SKM-1 (cell line): ENCODE measurements at regions not wholly inside any gene's neighbourhood (a gene's known extent, or its start where the extent isn't known, plus 50 kb on each side); places are given as distances from the start of the nearest gene placed in this dataset.

Source experiments
- DNase-seq: peaks from one replicate; lab custom pipeline; 2025; ENCODE audit not compliant: unreplicated experiment; lab: John Stamatoyannopoulos, UW

DNA sequence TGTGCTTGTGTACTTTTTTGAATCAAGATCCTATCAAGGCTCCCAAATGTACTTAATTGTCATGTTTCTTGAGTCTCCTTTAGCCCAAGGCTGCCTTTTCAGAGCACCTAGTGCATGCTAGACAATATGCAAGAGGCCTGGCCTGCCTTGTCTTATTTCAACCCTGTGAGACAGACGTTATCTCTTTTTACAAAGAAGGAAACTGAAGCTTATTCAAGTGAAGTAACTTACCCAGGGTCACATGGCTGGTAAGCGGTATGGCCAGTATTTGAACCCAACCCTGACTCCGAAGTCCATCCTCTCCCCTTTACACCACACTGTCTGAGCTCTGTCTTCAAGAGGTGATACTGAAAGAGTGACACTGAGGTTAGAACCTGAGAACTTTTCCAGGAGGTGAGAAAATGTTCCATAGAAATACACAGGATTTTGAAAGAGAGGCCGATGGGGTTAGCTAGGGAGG lies 505.1 kb downstream of the FOXO1 start:
- DNase-seq: no peak

DNA sequence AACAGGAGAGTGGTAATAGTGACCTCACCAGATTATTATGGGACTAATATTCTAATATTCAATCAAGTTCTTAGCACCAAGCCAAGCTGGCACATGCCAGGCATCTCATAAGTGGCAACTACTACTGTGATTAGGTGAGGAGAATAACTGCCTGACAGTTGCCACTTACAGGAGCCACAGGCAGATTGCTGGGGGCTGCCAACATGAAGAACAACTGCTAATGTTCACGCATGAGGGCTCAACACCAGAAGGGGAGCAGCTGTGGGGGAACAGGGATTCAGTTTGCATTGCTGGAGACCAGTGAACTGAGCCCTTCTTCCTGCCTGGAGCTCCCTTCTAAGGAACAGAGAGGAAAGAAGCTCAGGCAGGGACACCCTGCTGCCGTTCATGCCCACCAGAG lies 504.5 kb downstream of the FOXO1 start:
- no peak for DNase-seq

DNA sequence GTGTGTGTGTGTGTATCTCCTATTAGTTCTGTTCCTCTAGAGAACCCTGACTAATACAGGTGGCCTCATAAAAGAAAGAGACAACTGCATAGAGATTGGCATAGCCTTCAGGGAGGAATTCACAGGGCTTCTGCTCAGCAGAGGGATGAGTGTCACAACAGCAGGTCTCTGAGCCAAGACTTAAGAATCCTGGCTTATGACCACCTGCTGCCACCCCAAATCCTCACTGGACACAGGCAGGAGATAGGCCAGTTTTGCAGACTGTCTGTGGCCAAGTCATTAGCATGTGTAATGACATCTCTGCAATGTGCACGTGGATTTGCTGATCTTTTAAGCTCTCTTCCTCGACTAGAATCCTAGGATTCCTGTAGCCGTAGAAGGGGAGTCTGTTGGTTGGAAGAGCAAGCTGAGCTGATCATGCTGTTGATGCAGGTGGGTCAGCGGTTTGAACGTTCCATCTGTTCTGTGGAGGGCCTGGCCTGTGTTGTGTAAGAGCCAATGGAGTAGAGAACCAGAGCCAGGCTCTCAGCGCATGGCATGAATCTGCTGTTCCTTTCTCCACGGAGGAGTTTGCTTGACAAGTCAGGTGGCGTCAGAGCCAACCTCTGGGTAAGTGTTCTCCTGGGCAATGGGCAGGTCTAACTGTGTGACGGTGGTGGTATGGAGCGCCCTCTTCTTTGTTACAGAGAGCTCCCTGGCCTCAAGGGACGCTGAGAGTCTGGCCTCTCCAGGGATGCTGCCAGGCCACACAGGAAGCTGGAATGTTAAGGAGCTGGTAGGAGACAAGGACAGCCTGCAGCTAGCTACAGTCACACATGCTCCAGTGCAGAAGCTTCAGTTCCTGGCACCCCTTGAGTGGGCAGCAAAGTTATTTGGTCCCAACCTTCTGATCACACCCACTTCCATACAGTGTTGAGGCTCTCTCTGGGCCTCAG lies 503.1 kb downstream of the FOXO1 start:
- no peak for DNase-seq

DNA sequence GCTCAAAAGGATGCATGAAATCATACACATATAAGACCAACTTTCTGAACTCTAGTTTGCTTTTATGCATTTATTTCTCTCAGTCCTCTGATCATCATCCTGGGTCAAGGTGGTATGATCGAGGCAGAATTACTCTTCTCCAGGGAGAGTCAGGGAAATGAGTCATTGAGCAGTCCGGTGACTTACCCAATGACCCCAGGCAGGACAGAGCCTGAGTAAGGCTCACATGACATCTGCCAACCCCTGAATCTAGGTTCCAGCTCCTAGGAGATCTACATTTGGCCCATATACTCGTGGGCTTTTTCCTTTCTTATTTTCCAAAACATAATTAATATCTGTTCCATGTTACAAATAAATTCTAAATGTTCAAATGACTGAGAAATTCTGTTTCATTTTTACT lies 502.3 kb downstream of the FOXO1 start:
- no peak for DNase-seq

DNA sequence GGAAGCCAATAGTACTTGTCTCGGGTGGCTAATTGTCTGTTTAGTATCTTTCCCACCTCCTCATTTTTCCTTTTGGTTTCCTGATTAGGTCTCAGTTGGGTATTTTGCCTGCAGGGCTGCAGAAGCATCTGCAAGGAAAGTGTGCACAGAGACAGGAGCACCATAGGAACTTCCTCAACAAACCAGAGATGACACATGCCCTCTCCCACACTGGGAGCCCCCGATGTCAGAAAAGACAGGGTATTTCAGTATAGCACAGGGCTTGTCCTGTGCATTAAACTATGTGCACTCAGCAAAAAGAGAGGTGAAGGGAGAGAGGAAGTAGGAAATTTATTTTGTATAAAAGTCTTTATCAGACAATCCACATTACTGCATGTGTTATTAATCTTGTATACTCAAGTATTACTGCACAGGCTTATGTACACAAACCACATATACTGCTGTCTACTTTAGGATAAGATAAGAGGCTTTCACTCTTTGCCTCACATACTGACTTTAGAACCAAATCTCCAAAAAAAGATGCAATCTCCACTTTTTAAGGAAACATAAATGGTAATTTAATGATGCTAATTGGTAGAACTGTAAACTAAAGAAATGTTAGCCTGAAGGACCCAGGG lies 501.0 kb downstream of the FOXO1 start:
- DNase-seq: no peak

DNA sequence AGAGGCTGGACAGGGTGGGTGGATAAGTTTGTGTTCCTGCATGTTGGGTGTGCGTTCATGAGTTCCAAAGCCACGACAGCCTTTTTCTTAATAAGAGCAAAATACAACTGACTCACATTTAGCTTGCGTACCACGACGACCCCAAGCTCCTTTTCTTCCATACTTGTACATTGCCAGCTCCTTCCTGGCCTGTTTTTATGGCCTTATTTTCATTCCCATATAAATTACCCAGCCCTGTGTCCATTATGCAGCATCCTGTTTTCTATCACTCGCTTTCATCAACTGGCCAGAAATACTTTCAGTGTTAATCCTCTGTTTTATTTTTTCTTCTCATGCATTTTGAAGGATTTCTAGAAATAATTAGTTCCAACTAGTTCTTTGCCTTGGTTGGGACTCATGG lies 499.1 kb downstream of the FOXO1 start:
- DNase-seq: no peak

DNA sequence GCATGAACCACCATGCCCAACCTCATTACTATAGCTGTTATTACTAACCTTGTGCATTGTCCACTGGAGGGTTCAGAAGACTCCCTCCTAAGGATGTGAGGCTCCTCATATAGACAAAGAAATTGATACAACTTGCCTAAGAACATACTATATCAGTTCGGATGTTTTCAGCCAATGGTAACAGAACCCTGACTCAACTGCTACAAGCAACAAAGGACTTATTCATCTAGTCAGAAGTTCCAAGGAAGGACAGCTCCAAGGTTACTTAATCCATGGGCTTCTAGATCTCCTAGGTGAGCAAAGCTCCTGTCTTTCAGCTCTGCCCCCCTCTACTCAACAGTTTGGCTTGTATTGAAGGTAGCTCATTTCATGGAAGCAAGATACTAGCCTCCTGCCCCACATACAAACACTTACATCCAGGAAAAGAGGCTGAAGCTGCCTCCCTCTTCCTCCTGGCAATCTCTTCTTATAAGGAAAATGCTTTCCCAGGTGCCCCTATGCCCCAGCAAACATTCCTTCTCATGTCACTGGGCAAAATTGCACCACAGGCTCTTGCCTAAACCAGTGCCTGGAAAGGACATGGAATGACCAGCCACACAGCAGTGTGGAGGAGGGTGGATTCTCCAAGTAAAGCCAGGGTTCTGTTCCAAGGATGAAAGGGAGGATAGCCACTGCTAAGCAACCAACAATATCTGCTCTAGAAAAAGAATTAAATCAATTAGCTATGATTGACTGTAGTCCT lies 497.8 kb downstream of the FOXO1 start:
- DNase-seq: no peak

DNA sequence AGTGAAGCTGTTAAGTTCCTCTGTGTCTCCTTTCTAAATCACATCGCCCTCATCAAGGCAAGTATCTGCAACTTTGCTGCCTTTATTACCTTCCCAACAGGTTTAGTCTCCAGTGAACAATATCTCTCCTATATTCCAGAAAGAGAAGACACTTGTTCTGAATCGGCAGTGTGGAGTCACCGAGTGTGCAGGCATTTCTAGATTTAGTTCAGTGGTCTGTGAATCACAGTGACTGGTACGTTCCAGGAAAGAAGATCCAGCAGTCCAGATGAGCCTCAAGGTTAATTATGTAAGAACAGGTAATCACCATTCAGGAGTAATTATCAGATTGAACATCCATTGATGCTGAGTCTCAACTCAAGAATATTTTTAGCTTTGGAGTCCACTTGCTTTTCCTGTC lies 497.0 kb downstream of the FOXO1 start:
- DNase-seq: no peak

DNA sequence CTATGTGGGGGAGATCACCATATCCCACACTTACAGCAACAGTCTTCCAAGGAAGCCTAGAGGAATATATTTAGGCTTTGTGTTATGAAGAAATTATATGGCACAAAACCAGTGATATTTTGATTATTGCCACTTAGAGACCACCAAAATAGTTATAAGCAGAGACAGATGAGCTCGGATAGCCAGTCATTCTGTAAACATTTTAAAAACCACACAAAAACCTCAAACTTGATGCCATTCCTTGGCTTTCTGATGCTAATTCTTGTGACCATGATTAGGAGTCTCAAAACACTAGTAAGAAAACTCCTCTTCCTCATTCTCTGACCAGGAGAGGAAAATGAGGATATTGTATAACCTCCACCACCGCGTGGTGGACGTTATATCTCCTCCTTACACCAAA lies 496.4 kb downstream of the FOXO1 start:
- DNase-seq: no peak

DNA sequence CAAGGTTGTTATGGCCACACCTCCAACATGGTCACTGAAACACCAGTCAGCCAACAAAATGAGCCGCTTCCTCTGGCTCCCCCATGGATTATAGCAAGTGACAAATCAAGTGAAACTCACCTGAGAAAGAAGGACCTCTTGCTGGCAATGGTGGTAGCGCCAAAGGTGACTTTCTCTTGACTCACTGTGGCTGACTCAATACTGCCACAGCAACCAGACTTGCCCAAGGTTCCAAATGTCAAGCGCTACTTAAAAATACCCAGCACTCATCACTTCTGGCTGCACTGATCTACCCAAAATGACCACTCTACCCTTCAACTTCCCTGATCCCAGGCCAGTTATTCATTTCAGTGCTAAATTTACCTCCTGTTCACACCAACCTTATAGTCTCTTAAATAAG lies 495.5 kb downstream of the FOXO1 start:
- no peak for DNase-seq

DNA sequence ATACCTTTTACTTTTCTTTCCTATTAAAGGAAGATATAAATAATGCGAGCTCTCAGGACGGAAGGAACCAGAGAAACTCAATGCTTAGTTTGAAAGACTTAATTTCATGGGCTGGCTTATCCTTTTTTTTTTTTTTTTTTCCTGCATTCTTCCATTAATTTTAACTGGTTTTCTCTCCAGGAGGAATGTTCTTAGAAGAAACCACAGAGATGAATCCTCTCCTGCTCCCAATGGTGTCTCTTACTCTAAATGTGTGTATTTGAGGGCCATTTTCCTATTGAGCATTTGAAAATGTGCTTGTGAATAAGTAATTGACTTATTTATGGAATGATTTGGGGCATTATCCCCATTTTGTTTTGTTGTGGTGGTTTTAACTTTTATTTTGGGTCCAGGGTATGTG lies 494.9 kb downstream of the FOXO1 start:
- DNase-seq: no peak

DNA sequence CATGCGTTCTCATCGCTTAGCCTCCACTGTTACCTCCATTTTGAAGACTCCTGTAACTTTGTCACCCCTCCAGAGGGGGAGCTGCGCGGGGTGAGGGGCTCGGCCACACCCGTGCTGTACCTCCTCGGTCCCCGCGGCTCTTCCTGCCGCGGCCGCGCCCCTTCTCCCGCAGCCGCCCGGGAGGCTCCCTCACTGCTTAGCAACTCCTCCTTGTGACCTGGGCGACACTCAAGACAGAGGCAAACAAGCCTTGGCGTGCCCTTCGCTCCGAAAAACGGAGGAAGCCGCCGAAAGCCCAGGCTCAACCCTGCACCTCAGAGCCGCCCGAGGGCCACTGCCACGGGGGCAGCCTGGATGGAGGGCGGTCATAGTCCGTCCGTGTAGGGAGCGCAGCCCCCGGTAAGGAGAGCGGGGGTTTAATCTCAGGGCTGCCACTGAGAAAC lies 494.3 kb downstream of the FOXO1 start:
- DNase-seq: no peak

DNA sequence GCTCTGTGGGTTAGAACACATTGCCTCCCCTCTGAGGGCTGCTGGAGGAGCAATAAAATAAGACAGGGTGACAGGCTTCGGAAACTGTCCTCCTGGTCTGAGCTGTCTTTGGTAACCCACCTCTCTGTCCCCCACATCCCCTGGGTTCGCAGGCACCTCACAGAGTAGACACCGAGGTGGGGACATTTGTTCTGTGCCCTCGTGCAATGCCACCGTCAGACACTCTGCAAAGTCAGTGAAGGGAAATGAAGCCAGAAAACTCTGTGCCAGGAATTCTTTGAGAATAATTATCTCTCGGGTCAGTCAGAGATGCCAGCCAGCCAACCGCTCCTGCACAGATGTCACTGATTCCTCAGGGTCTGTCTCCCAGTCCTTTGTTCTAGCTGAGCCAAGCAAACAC lies 493.6 kb downstream of the FOXO1 start:
- DNase-seq: no peak

DNA sequence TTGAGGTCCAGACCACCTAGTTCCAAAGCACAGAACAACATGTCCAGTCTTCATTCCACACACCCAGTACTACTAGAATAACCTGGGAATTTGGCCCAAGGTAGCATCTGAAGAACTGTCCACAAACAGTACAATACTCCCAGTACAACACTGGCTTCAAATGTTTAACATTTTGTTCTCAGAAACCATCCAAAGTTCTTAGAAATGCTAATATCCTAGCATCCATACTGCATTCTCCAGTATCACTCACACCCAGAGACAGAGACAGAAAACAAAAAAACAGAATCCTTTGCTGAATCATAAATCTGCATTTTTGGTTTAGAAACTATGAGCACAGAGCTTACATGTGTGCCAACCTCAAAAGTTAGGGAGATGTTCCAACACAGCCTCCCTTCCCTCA lies 490.8 kb downstream of the FOXO1 start:
- DNase-seq: no peak

DNA sequence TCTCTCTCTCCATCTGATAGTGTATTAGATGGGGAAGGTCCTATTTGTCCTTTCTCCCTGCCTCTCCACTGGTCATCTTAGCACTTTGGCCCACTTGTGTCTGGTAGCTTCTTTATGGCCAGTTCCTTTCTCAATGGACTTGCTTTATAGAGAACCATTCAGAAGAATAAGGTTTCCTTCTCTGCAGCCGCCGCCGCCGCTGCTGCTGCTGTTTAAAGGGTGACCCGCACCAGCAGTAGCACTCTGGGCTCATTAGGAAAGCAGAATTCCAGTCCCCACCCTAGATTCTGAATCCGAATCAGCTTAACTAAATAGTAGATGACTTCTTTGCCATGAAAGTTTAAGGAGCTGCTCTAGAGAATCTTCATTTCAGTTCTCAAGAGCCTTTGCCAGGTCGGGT lies 490.2 kb downstream of the FOXO1 start:
- DNase-seq: no peak

DNA sequence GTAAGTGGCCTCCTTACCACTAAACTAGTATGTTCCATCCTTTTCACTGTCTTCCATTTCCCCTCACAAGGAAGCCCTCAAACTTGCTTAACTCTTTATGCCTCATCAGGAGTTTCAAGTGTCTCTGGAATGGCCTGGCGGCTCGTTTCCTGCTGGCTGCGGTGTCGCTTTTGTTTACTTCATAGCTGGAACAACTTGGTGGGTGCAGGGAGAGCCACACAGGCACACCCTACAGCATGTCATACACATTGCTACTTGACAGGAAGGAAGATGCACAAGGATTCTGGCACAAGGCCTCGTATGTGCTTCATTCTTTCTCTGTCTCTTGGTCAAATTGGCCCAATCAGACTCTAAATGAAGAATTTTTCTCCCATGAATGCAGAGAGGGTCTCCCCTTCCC lies 488.3 kb downstream of the FOXO1 start:
- no peak for DNase-seq

DNA sequence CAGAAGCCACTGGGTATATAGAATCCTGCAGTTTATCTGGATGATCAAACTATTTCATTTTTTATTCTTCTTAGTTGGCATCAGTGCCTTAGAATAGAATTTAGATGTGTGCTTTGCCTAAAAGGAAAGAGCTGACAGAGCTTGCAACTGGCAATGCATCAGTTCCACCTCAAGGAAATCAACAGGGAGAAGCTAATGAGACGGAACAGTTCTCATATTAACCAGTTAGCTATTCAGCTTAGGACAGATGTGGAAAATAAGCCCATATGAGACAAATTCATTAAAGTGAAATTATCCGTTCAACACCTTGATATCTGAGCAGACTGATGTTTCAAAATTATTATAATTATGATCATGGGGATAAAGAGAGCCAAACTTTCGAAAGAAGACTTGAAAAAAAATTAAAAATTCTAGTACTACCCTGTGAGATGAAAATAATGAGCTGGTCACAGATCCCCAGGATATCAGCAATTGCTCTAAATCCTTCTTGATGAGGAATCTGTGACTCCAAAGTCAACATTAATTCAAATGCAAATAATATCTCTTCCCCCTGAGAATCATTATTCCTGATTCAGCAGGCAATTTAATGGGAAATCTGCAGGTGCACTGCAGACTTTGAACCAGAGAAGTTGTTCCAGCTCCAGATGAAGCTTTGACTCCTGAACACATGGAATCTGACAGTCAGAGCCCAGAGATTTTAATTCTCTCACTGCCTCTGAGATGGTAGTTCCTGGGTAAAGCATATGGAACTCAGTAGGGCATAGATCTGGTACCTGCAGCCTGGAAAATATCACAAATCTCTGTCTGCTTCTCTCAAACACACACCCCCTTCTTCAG lies 486.8 kb downstream of the FOXO1 start:
- DNase-seq: no peak

DNA sequence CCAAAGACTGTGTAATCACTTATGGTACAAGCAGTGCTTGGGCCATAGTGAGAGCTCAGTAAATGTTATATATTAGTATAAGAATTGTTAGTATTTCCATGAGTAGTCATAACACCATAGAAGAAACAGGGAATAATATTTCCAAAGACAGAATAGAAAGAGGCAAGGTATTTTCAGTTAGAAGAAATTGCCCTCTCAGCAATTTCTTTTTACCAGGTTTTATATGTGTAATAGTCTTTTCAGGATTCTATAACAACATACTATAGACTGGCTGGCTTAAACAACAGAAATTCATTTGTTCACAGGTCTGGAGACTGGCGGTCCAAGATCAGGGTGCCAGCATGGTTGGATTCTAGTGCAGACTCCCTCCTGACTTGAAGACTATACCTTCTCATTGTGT lies 485.7 kb downstream of the FOXO1 start:
- no peak for DNase-seq

DNA sequence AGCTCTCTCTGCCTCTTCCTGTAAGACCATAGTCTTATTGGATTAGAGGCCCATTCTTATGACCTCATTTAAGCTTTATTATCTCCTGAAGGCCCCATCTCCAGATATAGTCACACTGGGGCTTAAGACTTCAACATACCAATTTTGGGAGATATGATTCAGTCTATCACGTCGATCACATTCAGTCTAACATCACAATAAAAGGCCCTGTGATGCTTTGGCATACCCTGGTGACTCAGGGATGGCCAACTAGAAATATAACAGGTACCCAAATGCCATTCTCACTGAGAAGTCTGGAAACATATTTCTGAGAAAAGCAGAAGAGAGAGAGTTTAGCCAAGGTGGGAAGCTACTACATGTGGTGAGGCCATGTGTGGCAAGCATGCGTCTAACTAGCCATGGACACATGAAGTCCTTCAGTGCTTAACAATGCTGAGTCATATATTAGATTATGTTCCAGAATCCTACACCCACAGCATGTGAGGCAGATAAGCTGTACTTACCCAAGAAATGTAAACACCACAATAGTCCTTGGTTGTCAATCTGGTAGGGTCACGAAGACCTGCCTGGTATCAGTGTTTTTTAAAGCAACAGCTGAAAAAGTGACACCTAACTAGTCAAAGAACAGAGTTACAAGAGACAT lies 485.1 kb downstream of the FOXO1 start:
- no peak for DNase-seq

DNA sequence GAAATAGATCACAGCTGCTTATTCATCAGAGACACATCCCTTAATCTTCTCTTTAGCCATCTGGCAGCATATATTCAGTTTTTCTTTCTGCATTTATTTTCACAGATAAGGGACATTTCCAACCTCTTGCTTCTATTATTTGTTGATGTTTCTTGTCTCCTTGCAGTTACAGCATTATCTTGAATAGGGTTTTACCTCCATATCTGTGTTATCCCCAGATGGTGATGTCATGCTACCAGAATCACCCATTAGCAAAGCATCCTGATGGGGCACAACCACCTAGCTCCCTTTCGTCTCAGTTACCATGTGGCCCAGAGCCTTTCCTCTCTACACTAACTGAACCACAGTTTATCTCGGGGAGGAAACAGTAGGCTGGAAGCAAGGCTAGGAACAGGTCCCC lies 483.9 kb downstream of the FOXO1 start:
- no peak for DNase-seq
